ENCODE measurements at regions not wholly inside any gene's neighbourhood (a gene's known extent, or its start where the extent isn't known, plus 50 kb on each side); places are given as distances from the start of the nearest gene placed in this dataset.

DNA sequence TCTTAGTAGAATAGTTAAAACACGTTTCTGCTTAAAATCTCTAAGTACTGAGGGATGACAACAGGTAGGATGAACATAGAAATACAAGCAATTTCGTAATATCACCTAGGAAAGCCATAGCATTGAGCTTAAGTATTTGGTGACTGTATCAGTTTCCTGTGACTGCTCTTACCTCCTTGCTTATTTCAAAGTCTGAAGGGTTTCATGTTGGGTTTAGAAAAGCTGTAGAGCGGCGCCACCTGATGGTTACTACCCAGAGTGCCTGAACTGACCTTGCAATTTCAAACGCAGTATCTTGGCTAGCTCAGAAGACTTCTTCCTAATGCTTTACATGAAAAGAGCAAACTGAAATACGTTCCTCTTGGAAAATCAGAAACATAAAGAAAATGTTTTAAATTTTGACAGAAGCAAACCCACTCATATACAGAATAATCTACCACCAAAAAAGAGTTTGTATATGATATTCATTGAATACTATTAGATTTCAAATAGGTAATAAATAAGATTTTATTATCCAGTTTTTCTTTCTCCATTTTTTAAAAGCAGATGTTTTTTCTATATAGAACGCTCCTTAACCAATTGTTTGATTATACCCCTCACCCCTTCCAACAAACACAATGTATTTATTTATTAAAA lies 82.3 kb upstream of the RIPOR2 start:
- TF ChIP-seq POLR2A (IDR thresholded peaks at IDR 0.05): no peak
- TF ChIP-seq, protein P1, sequence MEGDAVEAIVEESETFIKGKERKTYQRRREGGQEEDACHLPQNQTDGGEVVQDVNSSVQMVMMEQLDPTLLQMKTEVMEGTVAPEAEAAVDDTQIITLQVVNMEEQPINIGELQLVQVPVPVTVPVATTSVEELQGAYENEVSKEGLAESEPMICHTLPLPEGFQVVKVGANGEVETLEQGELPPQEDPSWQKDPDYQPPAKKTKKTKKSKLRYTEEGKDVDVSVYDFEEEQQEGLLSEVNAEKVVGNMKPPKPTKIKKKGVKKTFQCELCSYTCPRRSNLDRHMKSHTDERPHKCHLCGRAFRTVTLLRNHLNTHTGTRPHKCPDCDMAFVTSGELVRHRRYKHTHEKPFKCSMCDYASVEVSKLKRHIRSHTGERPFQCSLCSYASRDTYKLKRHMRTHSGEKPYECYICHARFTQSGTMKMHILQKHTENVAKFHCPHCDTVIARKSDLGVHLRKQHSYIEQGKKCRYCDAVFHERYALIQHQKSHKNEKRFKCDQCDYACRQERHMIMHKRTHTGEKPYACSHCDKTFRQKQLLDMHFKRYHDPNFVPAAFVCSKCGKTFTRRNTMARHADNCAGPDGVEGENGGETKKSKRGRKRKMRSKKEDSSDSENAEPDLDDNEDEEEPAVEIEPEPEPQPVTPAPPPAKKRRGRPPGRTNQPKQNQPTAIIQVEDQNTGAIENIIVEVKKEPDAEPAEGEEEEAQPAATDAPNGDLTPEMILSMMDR (IDR thresholded peaks at IDR 0.05): peak in 3 of 4 experiments; percentile 12 to 56 (median 35)
